HCT116 (cell line): ENCODE measurements at regions not wholly inside any gene's neighbourhood (a gene's known extent, or its start where the extent isn't known, plus 50 kb on each side); places are given as distances from the start of the nearest gene placed in this dataset.

Experiments used
- CEBPB ChIP-seq: IDR thresholded peaks from 2 replicates; pipeline ENCODE4 v1.6.1; 2012; ENCODE audit warnings: low read depth
- EZH2 ChIP-seq: fragments of 200-600 bp; sonication (generic); IDR thresholded peaks from 2 replicates; pipeline ENCODE4 v1.6.1; 2017; ENCODE audit warnings: antibody characterized with exemption, mixed run types

DNA sequence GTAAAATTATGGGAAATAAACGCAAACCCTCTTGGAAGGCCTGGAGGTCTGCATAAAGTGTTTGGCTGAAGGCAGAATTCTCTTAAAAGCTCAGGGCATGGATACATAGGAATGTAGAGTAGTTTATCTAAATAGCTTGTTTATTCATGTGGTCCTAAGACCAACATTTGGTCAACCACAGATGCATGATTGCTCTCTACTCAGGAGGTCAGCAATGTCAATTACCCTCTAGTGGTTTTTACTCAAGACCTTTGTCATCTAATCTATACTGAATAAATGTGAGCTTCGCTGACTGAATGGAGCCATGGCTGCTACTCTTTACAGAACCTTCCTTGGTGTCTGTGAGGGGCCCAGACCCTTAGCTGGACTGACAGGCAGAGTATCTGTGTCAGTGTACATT is 139.8 kb downstream of the ATL2 start:
- TF ChIP-seq EZH2 (no peak), CEBPB (no peak)
